WTC11 (cell line): ENCODE measurements at regions not wholly inside any gene's neighbourhood (a gene's known extent, or its start where the extent isn't known, plus 50 kb on each side); places are given as distances from the start of the nearest gene placed in this dataset.

Experiments
- ATAC-seq: fragments of 200-7000 bp; cut with Tn5 transposase; 2 replicates; pipeline ENCODE4 v1.10.0; 2021; ENCODE audit warnings: mild to moderate bottlenecking, moderate library complexity
- CTCF ChIA-PET: fragments of 300-600 bp; sonication (Branson Sonifier 250); formaldehyde crosslinking; loops from one replicate; lab custom pipeline; 2021; ENCODE audit warnings: antibody characterized with exemption; lab: Charles Lee
- POLR2A ChIA-PET: fragments of 350-600 bp; sonication (Branson Sonifier 250); formaldehyde crosslinking; loops from one replicate; lab custom pipeline; 2021; ENCODE audit warnings: antibody characterized with exemption; lab: Charles Lee
- DNase-seq: peaks from one replicate; pipeline ENCODE4 v3.0.0; 2021; ENCODE audit warnings: low spot score
- H3K27ac Mint-ChIP-seq: 2 replicates; pipeline ENCODE4 v1.8.0; 2021; ENCODE audit warnings: mixed read lengths
- H3K27me3 Mint-ChIP-seq: 2 replicates; pipeline ENCODE4 v1.8.0; 2021; ENCODE audit warnings: low read depth, mild to moderate bottlenecking, moderate library complexity, mixed read lengths
- H3K36me3 Mint-ChIP-seq: 2 replicates; pipeline ENCODE4 v1.8.0; 2021; ENCODE audit warnings: mixed read lengths
- H3K4me1 Mint-ChIP-seq: 2 replicates; pipeline ENCODE4 v1.8.0; 2022; ENCODE audit warnings: mixed read lengths
- H3K4me3 Mint-ChIP-seq: 2 replicates; pipeline ENCODE4 v1.8.0; 2021; ENCODE audit warnings: mild to moderate bottlenecking, moderate library complexity, mixed read lengths
- H3K9me3 Mint-ChIP-seq: 2 replicates; pipeline ENCODE4 v1.8.0; 2021; ENCODE audit warnings: mixed read lengths
- ESRRA ChIP-seq: sonication (generic); formaldehyde crosslinking; IDR thresholded peaks from 2 replicates; pipeline ENCODE4 v1.8.1; 2022; ENCODE audit warnings: mild to moderate bottlenecking, missing genetic modification reagents, borderline replicate concordance
- FOXP1 ChIP-seq: sonication (generic); formaldehyde crosslinking; IDR thresholded peaks from 2 replicates; pipeline ENCODE4 v1.8.0; 2022; ENCODE audit warnings: missing genetic modification reagents, mild to moderate bottlenecking, moderate library complexity, borderline replicate concordance
- JAZF1 ChIP-seq: fragments of 250-450 bp; sonication (Bioruptor Pico); IDR thresholded peaks from 2 replicates; pipeline ENCODE4 v1.9.0; 2021; ENCODE audit warnings: moderate library complexity, mild to moderate bottlenecking, inconsistent platforms
- JUN ChIP-seq: sonication (generic); formaldehyde crosslinking; IDR thresholded peaks from 2 replicates; pipeline ENCODE4 v1.8.0; 2023; ENCODE audit warnings: mild to moderate bottlenecking, missing genetic modification reagents
- MAX ChIP-seq: sonication (generic); formaldehyde crosslinking; IDR thresholded peaks from 2 replicates; pipeline ENCODE4 v1.8.0; 2022; ENCODE audit warnings: mild to moderate bottlenecking, missing genetic modification reagents
- MXD4 ChIP-seq: fragments of 250-450 bp; sonication (Bioruptor Pico); IDR thresholded peaks from 2 replicates; pipeline ENCODE4 v1.8.0; 2021; ENCODE audit warnings: mild to moderate bottlenecking, moderate library complexity, borderline replicate concordance
- MYBL2 ChIP-seq: sonication (generic); formaldehyde crosslinking; IDR thresholded peaks from 2 replicates; pipeline ENCODE4 v1.8.1; 2023; ENCODE audit warnings: mild to moderate bottlenecking, moderate library complexity, missing genetic modification reagents
- NFYB ChIP-seq: sonication (generic); formaldehyde crosslinking; conservative IDR thresholded peaks from 2 replicates; pipeline ENCODE4 v1.8.0; 2022; ENCODE audit warnings: low read depth, missing genetic modification reagents
- NR2C2 ChIP-seq: sonication (generic); formaldehyde crosslinking; IDR thresholded peaks from 2 replicates; pipeline ENCODE4 v1.8.0; 2022; ENCODE audit warnings: mild to moderate bottlenecking, missing genetic modification reagents
- NR3C1 ChIP-seq: sonication (generic); formaldehyde crosslinking; conservative IDR thresholded peaks from 2 replicates; pipeline ENCODE4 v1.8.1; 2023; ENCODE audit warnings: low read depth, mild to moderate bottlenecking, missing genetic modification reagents
- PREB ChIP-seq: sonication (generic); formaldehyde crosslinking; IDR thresholded peaks from 2 replicates; pipeline ENCODE4 v1.8.1; 2022; ENCODE audit warnings: mild to moderate bottlenecking, missing genetic modification reagents, moderate library complexity, borderline replicate concordance
- PRRX2 ChIP-seq: fragments of 250-450 bp; sonication (Bioruptor Pico); IDR thresholded peaks from 2 replicates; pipeline ENCODE4 v1.8.0; 2021; ENCODE audit warnings: mild to moderate bottlenecking
- SMAD4 ChIP-seq: sonication (generic); formaldehyde crosslinking; IDR thresholded peaks from 2 replicates; pipeline ENCODE4 v1.8.0; 2022; ENCODE audit warnings: mild to moderate bottlenecking, missing genetic modification reagents
- SOX15 ChIP-seq: fragments of 250-450 bp; sonication (Bioruptor Pico); IDR thresholded peaks from 2 replicates; pipeline ENCODE4 v1.9.0; 2021; ENCODE audit warnings: mild to moderate bottlenecking
- STAT6 ChIP-seq: sonication (generic); formaldehyde crosslinking; conservative IDR thresholded peaks from 2 replicates; pipeline ENCODE4 v1.8.1; 2023; ENCODE audit warnings: mild to moderate bottlenecking, low read depth, missing genetic modification reagents, moderate library complexity
- TCF7 ChIP-seq: sonication (generic); formaldehyde crosslinking; IDR thresholded peaks from 2 replicates; pipeline ENCODE4 v1.8.0; 2022; ENCODE audit warnings: mild to moderate bottlenecking, low read depth, missing genetic modification reagents, moderate library complexity
- ZNF317 ChIP-seq: sonication (generic); formaldehyde crosslinking; IDR thresholded peaks from 2 replicates; pipeline ENCODE4 v1.8.1; 2023; ENCODE audit warnings: low read depth, mild to moderate bottlenecking, moderate library complexity, missing genetic modification reagents, borderline replicate concordance
- ZNF512 ChIP-seq: sonication (generic); formaldehyde crosslinking; IDR thresholded peaks from 2 replicates; pipeline ENCODE4 v1.8.1; 2022; ENCODE audit warnings: missing genetic modification reagents, borderline replicate concordance

GRCh38 chr10:43782814-43783213 is 134.1 kb upstream of the ZNF32 start:
- no peak for DNase-seq
- TF ChIP-seq FOXP1 (CRISPR knock-in tag) (no peak), ZNF512 (CRISPR knock-in tag) (no peak), STAT6 (CRISPR knock-in tag) (no peak), NR2C2 (no peak), ZNF317 (CRISPR knock-in tag) (no peak), TCF7 (CRISPR knock-in tag) (no peak), MXD4 (CRISPR knock-in tag) (no peak), ESRRA (no peak), MAX (CRISPR knock-in tag) (no peak), SOX15 (CRISPR knock-in tag) (no peak), JAZF1 (no peak), JUN (no peak)
- TF ChIP-seq, all 79 proteins: peak for 0
- ChIA-PET CTCF (no interaction called here), POLR2A (interaction anchor here (0.5 kb wide), 1 partner anchor 9 kb away, joined by 3 read pairs; no protein-coding TSS in a partner anchor)
- no peaks in the 10 kb centered on the region; the same call in 1 of the 2 replicates for H3K9me3 Mint-ChIP-seq
- no peaks in the 10 kb centered on the region for H3K27me3 Mint-ChIP-seq
- ATAC-seq = no peak
- H3K4me3 Mint-ChIP-seq = no peak overlapping the region
- H3K27ac Mint-ChIP-seq = no peak overlapping the region
- H3K4me1 Mint-ChIP-seq = no peaks in the 10 kb centered on the region
- no peaks in the 10 kb centered on the region for H3K36me3 Mint-ChIP-seq

GRCh38 chr10:43781480-43782361 is 133.0 kb upstream of the ZNF32 start:
- Mint-ChIP-seq H3K9me3 (no peaks in the 10 kb centered on the region; the same call in 1 of the 2 replicates), H3K4me1 (no peaks in the 10 kb centered on the region), H3K27ac (no peak overlapping the region), H3K27me3 (no peaks in the 10 kb centered on the region)
- POLR2A ChIA-PET = no interaction called here
- no peak for ATAC-seq
- no peak for DNase-seq
- CTCF ChIA-PET = interaction anchor here (0.6 kb wide), 1 partner anchor 93 kb away, joined by 3 read pairs; no protein-coding TSS in a partner anchor
- TF ChIP-seq SMAD4 (CRISPR knock-in tag) (no peak), MYBL2 (CRISPR knock-in tag) (no peak)
- TF ChIP-seq, all 79 proteins: peak for 0
- Mint-ChIP-seq H3K4me3 (no peak overlapping the region), H3K36me3 (no peaks in the 10 kb centered on the region)

GRCh38 chr10:43778571-43778970 is 129.9 kb upstream of the ZNF32 start:
- Mint-ChIP-seq H3K36me3 (no peaks in the 10 kb centered on the region), H3K4me3 (no peak overlapping the region), H3K27ac (no peak overlapping the region), H3K27me3 (no peaks in the 10 kb centered on the region), H3K9me3 (no peaks in the 10 kb centered on the region), H3K4me1 (no peaks in the 10 kb centered on the region)
- CTCF ChIA-PET = no interaction called here
- TF ChIP-seq PREB (CRISPR knock-in tag) (no peak), PRRX2 (CRISPR knock-in tag) (no peak), MAX (CRISPR knock-in tag) (no peak), NFYB (no peak), MXD4 (CRISPR knock-in tag) (no peak), NR3C1 (CRISPR knock-in tag) (no peak), MYBL2 (CRISPR knock-in tag) (no peak)
- POLR2A ChIA-PET = no interaction called here
- no peak for DNase-seq
- ATAC-seq = no peak
